ENCODE measurements at regions not wholly inside any gene's neighbourhood (a gene's known extent, or its start where the extent isn't known, plus 50 kb on each side); places are given as distances from the start of the nearest gene placed in this dataset.
"Not testable (repeated sequence)": the region's sequence is repeated elsewhere in the genome, so short reads cannot be mapped to it uniquely, and the experiment has no call there.

GRCh38 chr9:65454034-65454433 is 169.0 kb upstream of the FOXD4L5 start:
- not testable (repeated sequence) for DNase-seq (ENCODE audit: low read depth in 2 of 2)

GRCh38 chr9:65449886-65450610 is 165.0 kb upstream of the FOXD4L5 start:
- DNase-seq (ENCODE audit: low read depth in 2 of 2) = not testable (repeated sequence)

- no peak for DNase-seq (ENCODE audit: low read depth in 2 of 2)
Observed at GRCh38 chr9:65449423-65449822, 164.4 kb upstream of the FOXD4L5 start.

- DNase-seq (ENCODE audit: low read depth in 2 of 2) = not testable (repeated sequence)
Observed at GRCh38 chr9:65447146-65447545, 162.1 kb upstream of the FOXD4L5 start.

GRCh38 chr9:65445991-65446390 is 161.0 kb upstream of the FOXD4L5 start:
- not testable (repeated sequence) for DNase-seq (ENCODE audit: low read depth in 2 of 2)

GRCh38 chr9:65444943-65445342 is 159.9 kb upstream of the FOXD4L5 start:
- no peak for DNase-seq (ENCODE audit: low read depth in 2 of 2)

- DNase-seq (ENCODE audit: low read depth in 2 of 2) = not testable (repeated sequence)
Observed at GRCh38 chr9:65442116-65442515, 157.1 kb upstream of the FOXD4L5 start.

- not testable (repeated sequence) for DNase-seq (ENCODE audit: low read depth in 2 of 2)
Observed at GRCh38 chr9:65441324-65441920, 156.4 kb upstream of the FOXD4L5 start.

- no peak for DNase-seq (ENCODE audit: low read depth in 2 of 2)
Observed at GRCh38 chr9:65437724-65438123, 152.7 kb upstream of the FOXD4L5 start.

GRCh38 chr9:65435464-65435863 is 150.5 kb upstream of the FOXD4L5 start:
- DNase-seq (ENCODE audit: low read depth in 2 of 2) = no peak

- DNase-seq (ENCODE audit: low read depth in 2 of 2) = no peak
Observed at GRCh38 chr9:65432722-65433323, 147.8 kb upstream of the FOXD4L5 start.

- DNase-seq (ENCODE audit: low read depth in 2 of 2) = no peak
Observed at GRCh38 chr9:65432051-65432450, 147.0 kb upstream of the FOXD4L5 start.

GRCh38 chr9:65430221-65430620 is 145.2 kb upstream of the FOXD4L5 start:
- no peak for DNase-seq (ENCODE audit: low read depth in 2 of 2)

GRCh38 chr9:65427361-65427760 is 142.4 kb upstream of the FOXD4L5 start:
- DNase-seq (ENCODE audit: low read depth in 2 of 2) = not testable (repeated sequence)

- not testable (repeated sequence) for DNase-seq (ENCODE audit: low read depth in 2 of 2)
Observed at GRCh38 chr9:65426813-65427212, 141.8 kb upstream of the FOXD4L5 start.

GRCh38 chr9:65426231-65426630 is 141.2 kb upstream of the FOXD4L5 start:
- no peak for DNase-seq (ENCODE audit: low read depth in 2 of 2)

GRCh38 chr9:65425183-65425582 is 140.2 kb upstream of the FOXD4L5 start:
- DNase-seq (ENCODE audit: low read depth in 2 of 2) = not testable (repeated sequence)

- not testable (repeated sequence) for DNase-seq (ENCODE audit: low read depth in 2 of 2)
Observed at GRCh38 chr9:65424437-65424984, 139.5 kb upstream of the FOXD4L5 start.

- DNase-seq (ENCODE audit: low read depth in 2 of 2) = not testable (repeated sequence)
Observed at GRCh38 chr9:65423691-65424436, 138.9 kb upstream of the FOXD4L5 start.

GRCh38 chr9:65422966-65423690 is 138.1 kb upstream of the FOXD4L5 start:
- DNase-seq (ENCODE audit: low read depth in 2 of 2) = not testable (repeated sequence)

- DNase-seq (ENCODE audit: low read depth in 2 of 2) = not testable (repeated sequence)
Observed at GRCh38 chr9:65421486-65421885, 136.5 kb upstream of the FOXD4L5 start.
